Osteocyte (in vitro differentiated cells): ENCODE measurements at regions not wholly inside any gene's neighbourhood (a gene's known extent, or its start where the extent isn't known, plus 50 kb on each side); places are given as distances from the start of the nearest gene placed in this dataset.

Source experiments
- DNase-seq: peaks from one replicate; pipeline ENCODE4 v3.0.0; 2021; ENCODE audit warnings: mixed read lengths; ENCODE audit not compliant: unreplicated experiment; ENCODE audit errors: extremely low spot score
- H3K27ac Mint-ChIP-seq: one replicate; pipeline ENCODE4 v1.8.0; 2021; ENCODE audit warnings: mild to moderate bottlenecking, mixed read lengths; ENCODE audit not compliant: unreplicated experiment
- H3K27me3 Mint-ChIP-seq: one replicate; pipeline ENCODE4 v1.8.0; 2021; ENCODE audit warnings: mixed read lengths; ENCODE audit not compliant: unreplicated experiment
- H3K36me3 Mint-ChIP-seq: one replicate; pipeline ENCODE4 v1.8.0; 2021; ENCODE audit warnings: mixed read lengths; ENCODE audit not compliant: unreplicated experiment
- H3K4me1 Mint-ChIP-seq: one replicate; pipeline ENCODE4 v1.8.0; 2021; ENCODE audit warnings: mixed read lengths; ENCODE audit not compliant: unreplicated experiment
- H3K4me3 Mint-ChIP-seq: one replicate; pipeline ENCODE4 v1.8.0; 2021; ENCODE audit warnings: mild to moderate bottlenecking, moderate library complexity, mixed read lengths; ENCODE audit not compliant: unreplicated experiment
- H3K9me3 Mint-ChIP-seq: one replicate; pipeline ENCODE4 v1.8.0; 2021; ENCODE audit warnings: mixed read lengths; ENCODE audit not compliant: unreplicated experiment
- CTCF ChIP-seq: fragments of 200-600 bp; sonication (generic); IDR thresholded peaks from 2 replicates; pipeline ENCODE4 v1.5.0; 2021; ENCODE audit warnings: antibody characterized with exemption, mild to moderate bottlenecking, moderate library complexity

- H3K36me3 Mint-ChIP-seq = no peaks in the 10 kb centered on the region
- H3K27me3 Mint-ChIP-seq = no peaks in the 10 kb centered on the region
- H3K4me1 Mint-ChIP-seq = no peaks in the 10 kb centered on the region
- DNase-seq = no peak
- no peak overlapping the region for H3K4me3 Mint-ChIP-seq
- TF ChIP-seq CTCF = no peak
- no peak overlapping the region for H3K27ac Mint-ChIP-seq
- H3K9me3 Mint-ChIP-seq = peaks cover 7% of the 10 kb centered on the region
These were observed 393.7 kb downstream of the GASK1B start for GRCh38 chr4:157779081-157779480.

- Mint-ChIP-seq H3K4me1 (peaks cover 5% of the 10 kb centered on the region), H3K36me3 (no peaks in the 10 kb centered on the region), H3K27me3 (no peaks in the 10 kb centered on the region), H3K4me3 (no peak overlapping the region), H3K9me3 (peaks cover 7% of the 10 kb centered on the region), H3K27ac (no peak overlapping the region)
- no peak for TF ChIP-seq CTCF
- no peak for DNase-seq
These were observed 395.8 kb downstream of the GASK1B start for GRCh38 chr4:157776930-157777528.

- Mint-ChIP-seq H3K9me3 (peaks cover 7% of the 10 kb centered on the region), H3K4me1 (peaks cover 5% of the 10 kb centered on the region), H3K4me3 (no peak overlapping the region), H3K36me3 (no peaks in the 10 kb centered on the region), H3K27ac (no peak overlapping the region), H3K27me3 (no peaks in the 10 kb centered on the region)
- TF ChIP-seq CTCF = no peak
- DNase-seq = no peak
These were observed 396.9 kb downstream of the GASK1B start for GRCh38 chr4:157775971-157776370.

GRCh38 chr4:157772907-157773306 is 399.9 kb downstream of the GASK1B start:
- no peak overlapping the region for H3K4me3 Mint-ChIP-seq
- TF ChIP-seq CTCF = no peak
- peaks cover 7% of the 10 kb centered on the region for H3K4me1 Mint-ChIP-seq
- no peaks in the 10 kb centered on the region for H3K27me3 Mint-ChIP-seq
- DNase-seq = no peak
- peaks cover 1% of the 10 kb centered on the region for H3K9me3 Mint-ChIP-seq
- no peak overlapping the region for H3K27ac Mint-ChIP-seq
- H3K36me3 Mint-ChIP-seq = no peaks in the 10 kb centered on the region

GRCh38 chr4:157768419-157768818 is 404.4 kb downstream of the GASK1B start:
- TF ChIP-seq CTCF = no peak
- H3K4me1 Mint-ChIP-seq = peaks cover 7% of the 10 kb centered on the region
- H3K36me3 Mint-ChIP-seq = no peaks in the 10 kb centered on the region
- no peak for DNase-seq
- H3K27ac Mint-ChIP-seq = no peak overlapping the region
- no peaks in the 10 kb centered on the region for H3K9me3 Mint-ChIP-seq
- H3K27me3 Mint-ChIP-seq = peaks cover under 1% of the 10 kb centered on the region
- no peak overlapping the region for H3K4me3 Mint-ChIP-seq
